C4-2B (cell line): ENCODE measurements at regions not wholly inside any gene's neighbourhood (a gene's known extent, or its start where the extent isn't known, plus 50 kb on each side); places are given as distances from the start of the nearest gene placed in this dataset.

Experiments
- H3K27ac ChIP-seq: fragments of 450-650 bp; 2 replicates; pipeline ENCODE4 v1.5.1; 2017
- ZFX ChIP-seq: fragments of 450-650 bp; IDR thresholded peaks from 2 replicates; pipeline ENCODE4 v1.6.1; 2017
- TF ChIP-seq, protein P1 (sequence below): fragments of 450-650 bp; conservative IDR thresholded peaks from 2 replicates; pipeline ENCODE4 v1.5.1; 2017; ENCODE audit warnings: mild to moderate bottlenecking

DNA sequence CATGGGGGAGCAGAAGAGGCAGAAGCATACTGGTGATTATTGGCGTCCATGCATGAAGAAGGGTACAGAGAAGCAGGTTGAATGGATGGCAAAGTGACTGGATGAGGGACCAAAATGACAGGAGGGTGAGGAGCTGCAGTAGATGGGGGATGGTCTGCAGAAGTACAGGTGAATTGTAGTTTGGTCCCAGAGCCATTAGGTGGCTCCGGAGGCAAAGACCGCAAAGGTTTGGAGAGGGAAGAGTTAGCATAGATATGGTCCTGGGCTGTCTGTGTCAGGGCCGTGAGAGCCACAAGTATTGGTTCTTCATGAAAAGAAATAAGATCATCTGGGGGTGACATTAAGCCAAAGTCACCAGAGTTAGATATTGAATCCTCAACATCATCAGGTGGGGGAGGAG lies 59.0 kb upstream of the ZNF726 start:
- no peak overlapping the region for H3K27ac ChIP-seq
- TF ChIP-seq ZFX: no peak
- TF ChIP-seq, protein P1, sequence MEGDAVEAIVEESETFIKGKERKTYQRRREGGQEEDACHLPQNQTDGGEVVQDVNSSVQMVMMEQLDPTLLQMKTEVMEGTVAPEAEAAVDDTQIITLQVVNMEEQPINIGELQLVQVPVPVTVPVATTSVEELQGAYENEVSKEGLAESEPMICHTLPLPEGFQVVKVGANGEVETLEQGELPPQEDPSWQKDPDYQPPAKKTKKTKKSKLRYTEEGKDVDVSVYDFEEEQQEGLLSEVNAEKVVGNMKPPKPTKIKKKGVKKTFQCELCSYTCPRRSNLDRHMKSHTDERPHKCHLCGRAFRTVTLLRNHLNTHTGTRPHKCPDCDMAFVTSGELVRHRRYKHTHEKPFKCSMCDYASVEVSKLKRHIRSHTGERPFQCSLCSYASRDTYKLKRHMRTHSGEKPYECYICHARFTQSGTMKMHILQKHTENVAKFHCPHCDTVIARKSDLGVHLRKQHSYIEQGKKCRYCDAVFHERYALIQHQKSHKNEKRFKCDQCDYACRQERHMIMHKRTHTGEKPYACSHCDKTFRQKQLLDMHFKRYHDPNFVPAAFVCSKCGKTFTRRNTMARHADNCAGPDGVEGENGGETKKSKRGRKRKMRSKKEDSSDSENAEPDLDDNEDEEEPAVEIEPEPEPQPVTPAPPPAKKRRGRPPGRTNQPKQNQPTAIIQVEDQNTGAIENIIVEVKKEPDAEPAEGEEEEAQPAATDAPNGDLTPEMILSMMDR: peak; percentile 22

DNA sequence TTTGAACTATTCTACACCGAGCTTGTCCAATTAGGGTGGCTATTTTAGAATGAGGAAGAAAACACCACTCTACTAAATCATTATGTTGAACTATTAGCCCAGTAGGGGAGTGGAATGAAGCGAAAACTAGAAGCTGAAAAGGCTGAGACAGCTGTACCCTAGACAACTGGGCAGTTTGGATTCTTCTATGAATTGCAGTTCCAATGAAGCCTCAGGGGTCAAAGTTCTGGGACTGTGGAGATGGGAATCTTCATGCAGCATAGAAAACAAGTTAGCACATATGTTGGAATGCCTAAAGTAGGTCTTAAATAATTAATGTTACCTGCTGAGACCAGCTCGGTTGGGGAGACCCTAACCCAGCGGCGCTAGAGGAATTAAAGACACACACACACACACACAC lies 62.7 kb upstream of the ZNF726 start:
- TF ChIP-seq, protein P1: no peak
- no peak for TF ChIP-seq ZFX
- H3K27ac ChIP-seq: no peak overlapping the region

DNA sequence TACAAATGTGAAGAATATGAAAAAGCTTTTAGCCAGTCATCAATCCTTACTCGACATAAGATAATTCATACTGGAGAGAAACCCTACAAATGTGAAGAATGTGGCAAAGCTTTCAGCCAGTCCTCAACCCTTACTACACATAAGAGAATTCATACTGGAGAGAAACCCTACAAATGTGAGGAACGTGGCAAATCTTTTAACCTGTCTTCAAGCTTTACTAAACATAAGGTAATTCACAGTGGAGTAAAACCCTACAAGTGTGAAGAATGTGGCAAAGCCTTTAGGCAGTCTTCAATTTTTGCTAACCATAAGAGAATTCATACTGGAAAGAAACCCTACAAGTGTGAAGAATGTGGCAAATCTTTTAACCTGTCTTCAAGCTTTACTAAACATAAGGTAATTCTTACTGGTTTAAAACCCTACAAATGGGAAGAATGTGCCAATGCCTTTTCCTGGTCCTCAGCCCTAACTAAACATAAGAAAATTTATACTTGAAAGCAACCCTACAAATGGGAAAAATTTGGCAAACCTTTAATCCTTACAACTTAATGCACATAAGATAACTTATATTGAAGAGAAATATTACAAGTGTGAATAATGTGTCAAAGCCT lies 74.1 kb upstream of the ZNF681 start:
- no peak for TF ChIP-seq ZFX
- TF ChIP-seq, protein P1: no peak
- no peak overlapping the region for H3K27ac ChIP-seq

DNA sequence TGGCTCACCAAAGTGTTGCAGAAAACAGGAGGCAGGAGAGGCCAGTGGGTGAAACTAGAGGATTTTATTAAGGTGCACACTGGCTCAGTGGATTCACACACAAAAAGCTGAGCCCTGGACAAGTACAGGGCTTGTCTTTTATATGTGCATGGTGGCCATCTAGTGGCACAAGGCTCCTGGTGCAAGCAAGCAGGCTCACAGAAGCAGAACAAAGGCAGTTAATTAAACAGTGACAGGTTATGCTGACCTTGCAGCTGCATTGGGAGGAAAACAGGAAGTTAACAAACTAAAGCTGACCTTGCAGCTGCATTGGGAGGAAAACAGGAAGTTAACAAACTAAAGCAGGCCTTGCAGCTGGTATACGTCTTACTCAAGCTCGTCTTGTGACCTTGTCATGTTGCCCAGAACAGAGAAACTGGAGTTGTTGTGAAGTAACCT lies 65.3 kb upstream of the ZNF681 start:
- no peak overlapping the region for H3K27ac ChIP-seq
- TF ChIP-seq, protein P1: peak; percentile 45
- TF ChIP-seq ZFX: no peak

DNA sequence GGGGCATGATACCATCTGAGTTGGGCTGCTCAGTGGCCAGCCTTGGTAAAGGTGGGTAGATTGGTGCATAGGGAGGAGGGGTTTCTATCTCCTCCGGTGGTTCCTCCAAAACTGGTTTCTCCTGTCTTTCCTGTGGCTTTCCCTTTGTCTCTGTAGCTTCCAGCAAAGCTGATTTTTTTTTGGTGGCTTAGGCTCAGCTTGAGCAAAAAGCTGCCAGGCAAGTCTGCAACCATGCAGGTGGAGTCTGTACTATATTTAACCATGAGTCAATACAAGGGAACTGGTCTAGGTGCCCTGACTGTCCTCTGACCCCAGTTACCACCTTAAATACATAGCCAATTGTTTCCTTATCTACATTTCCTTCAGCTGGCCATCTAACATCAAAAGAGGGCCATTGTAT lies 64.0 kb upstream of the ZNF681 start:
- no peak overlapping the region for H3K27ac ChIP-seq
- TF ChIP-seq ZFX: no peak

DNA sequence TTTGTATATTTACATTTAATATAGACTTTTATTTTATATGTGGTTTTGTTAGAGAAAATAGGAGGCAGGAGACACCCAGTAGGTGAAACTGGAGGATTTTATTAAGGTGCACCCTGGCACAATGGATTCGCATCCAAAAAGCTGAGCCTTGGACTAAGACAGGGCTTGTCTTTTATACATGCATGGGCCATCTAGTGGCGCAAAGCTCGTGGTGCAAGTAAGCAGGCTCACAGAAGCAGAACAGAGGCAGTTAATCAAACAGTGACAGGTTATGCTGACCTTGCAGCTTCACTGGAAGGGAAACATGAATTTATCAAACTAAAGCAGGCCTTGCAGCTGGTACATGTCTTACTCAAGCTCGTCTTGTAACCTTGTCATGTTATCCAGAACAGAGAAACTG lies 58.8 kb upstream of the ZNF681 start:
- TF ChIP-seq ZFX: no peak
- TF ChIP-seq, protein P1: peak; percentile 69
- no peak overlapping the region for H3K27ac ChIP-seq

DNA sequence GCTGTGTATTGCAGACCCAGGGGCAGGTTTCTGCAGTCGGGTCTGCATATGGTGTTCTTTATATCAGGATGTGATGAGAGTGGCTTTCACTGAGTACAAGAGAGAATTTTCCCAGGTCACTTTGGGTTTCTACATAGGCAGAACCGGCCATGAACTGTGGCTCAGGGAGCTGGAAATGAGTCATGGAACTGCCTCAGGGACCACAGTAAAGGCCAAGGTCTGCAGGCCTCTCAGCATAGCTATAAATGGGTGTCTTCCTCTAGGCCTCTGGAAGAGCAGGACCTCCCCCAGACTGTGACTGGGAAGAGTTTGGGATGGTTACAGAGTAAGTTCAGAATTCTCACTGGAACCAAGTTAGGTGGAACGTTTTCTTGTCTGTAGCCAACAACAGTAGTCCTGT lies 51.8 kb upstream of the ZNF681 start:
- TF ChIP-seq ZFX: no peak
- TF ChIP-seq, protein P1: no peak
- H3K27ac ChIP-seq: no peak overlapping the region
